ENCODE measurements at regions not wholly inside any gene's neighbourhood (a gene's known extent, or its start where the extent isn't known, plus 50 kb on each side); places are given as distances from the start of the nearest gene placed in this dataset.

DNA sequence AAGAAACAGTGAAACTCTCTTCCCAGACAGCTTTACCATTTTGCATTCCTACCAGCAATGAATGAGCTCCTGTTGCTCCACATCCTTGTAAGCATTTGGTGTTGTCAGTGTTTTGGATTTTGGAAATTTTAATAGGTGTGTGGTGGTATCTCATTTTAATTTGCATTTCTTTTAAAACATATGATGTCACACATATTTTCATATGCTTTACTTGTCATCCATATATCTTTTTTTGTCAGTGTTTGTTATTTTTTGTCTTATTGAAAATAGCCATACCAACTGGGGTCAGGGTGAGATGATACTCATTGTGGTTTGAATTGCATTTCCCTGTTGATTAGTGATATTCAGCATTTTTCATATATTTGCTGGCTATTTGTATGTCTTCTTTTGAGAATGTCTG lies 119.5 kb upstream of the FOXA2 start:
- TF ChIP-seq, protein P1, sequence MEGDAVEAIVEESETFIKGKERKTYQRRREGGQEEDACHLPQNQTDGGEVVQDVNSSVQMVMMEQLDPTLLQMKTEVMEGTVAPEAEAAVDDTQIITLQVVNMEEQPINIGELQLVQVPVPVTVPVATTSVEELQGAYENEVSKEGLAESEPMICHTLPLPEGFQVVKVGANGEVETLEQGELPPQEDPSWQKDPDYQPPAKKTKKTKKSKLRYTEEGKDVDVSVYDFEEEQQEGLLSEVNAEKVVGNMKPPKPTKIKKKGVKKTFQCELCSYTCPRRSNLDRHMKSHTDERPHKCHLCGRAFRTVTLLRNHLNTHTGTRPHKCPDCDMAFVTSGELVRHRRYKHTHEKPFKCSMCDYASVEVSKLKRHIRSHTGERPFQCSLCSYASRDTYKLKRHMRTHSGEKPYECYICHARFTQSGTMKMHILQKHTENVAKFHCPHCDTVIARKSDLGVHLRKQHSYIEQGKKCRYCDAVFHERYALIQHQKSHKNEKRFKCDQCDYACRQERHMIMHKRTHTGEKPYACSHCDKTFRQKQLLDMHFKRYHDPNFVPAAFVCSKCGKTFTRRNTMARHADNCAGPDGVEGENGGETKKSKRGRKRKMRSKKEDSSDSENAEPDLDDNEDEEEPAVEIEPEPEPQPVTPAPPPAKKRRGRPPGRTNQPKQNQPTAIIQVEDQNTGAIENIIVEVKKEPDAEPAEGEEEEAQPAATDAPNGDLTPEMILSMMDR (IDR thresholded peaks at IDR 0.05): no peak
- no peak for TF ChIP-seq ZFX (IDR thresholded peaks at IDR 0.05; ENCODE audit: borderline replicate concordance)
